ENCODE measurements at regions not wholly inside any gene's neighbourhood (a gene's known extent, or its start where the extent isn't known, plus 50 kb on each side); places are given as distances from the start of the nearest gene placed in this dataset.

DNA sequence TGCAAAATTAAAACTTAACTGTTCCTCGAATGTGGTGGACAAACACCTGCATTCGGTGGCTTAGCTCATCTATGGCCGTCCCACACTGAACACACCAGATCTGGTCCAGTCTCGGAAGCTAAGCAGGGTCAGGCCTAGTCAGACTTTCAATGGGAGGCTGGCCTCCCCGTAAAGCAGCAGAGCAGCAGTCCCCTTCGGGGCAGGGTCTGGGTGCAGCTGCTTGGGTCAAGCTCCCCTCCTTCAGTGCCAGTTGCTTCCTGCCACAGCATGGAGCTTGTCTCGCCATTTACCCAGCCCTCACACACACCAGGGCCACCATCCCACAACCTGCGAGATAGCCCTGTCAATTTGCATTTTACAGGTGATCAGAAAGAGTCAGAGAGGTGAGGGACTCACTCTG is 93.2 kb downstream of the TUBA3C start:
- DNase-seq (ENCODE audit: low read depth, low spot score) (no peak), ATAC-seq (no peak)
- no peaks in the 10 kb centered on the region for H3K79me2 ChIP-seq (ENCODE audit: insufficient read depth, low read length)
- CTCF ChIA-PET, result no interaction called here
- intact Hi-C loops (cut with micrococcal nuclease), result no loop called here
- TF ChIP-seq ZFX (IDR thresholded peaks at IDR 0.05), result no peak
- no peak for TF ChIP-seq EZH2 (IDR thresholded peaks at IDR 0.05)
- no peak for TF ChIP-seq SRF (IDR thresholded peaks at IDR 0.05; ENCODE audit: low read depth)
- no peak for TF ChIP-seq SP1 (IDR thresholded peaks at IDR 0.05; ENCODE audit: low read depth)
- TF ChIP-seq ZNF274 (IDR thresholded peaks at IDR 0.05; ENCODE audit: low read depth, low read length), result no peak
- TF ChIP-seq POLR2A (IDR thresholded peaks at IDR 0.05; ENCODE audit: borderline replicate concordance, extremely low read depth, insufficient read depth, insufficient read length), result no peak
- TF ChIP-seq YY1 (IDR thresholded peaks at IDR 0.05; ENCODE audit: extremely low read depth, insufficient replicate concordance, low read depth, low read length), result no peak
- TF ChIP-seq EZH2phosphoT487 (IDR thresholded peaks at IDR 0.05; ENCODE audit: borderline replicate concordance), result no peak
- TF ChIP-seq JUND (IDR thresholded peaks at IDR 0.05), result no peak
- TF ChIP-seq CEBPB (IDR thresholded peaks at IDR 0.05; ENCODE audit: low read depth), result no peak
- no peaks in the 10 kb centered on the region for H3K36me3 ChIP-seq (ENCODE audit: control insufficient read depth in 1 of 2, insufficient read depth in 2 of 2, low read length in 2 of 2)
- RAD21 ChIA-PET (ENCODE audit: low non-redundant PET in 1 of 2, low total read pairs in 2 of 2, uncharacterized antibody in 2 of 2, unreplicated experiment in 2 of 2), result no interaction called here
- no peak overlapping the region for H3K27ac ChIP-seq (ENCODE audit: low read depth, low read length)
- H3K4me3 ChIP-seq (replicated peaks in 1 of 2; ENCODE audit: low read depth in 1 of 2, low read length in 2 of 2), result no peak overlapping the region
- POLR2A ChIA-PET, result no interaction called here
- H4K20me1 ChIP-seq (ENCODE audit: insufficient read depth), result no peaks in the 10 kb centered on the region
- BruUV-seq (replicated peaks), result no TSS peak
- H3K9ac ChIP-seq (ENCODE audit: low read length), result no peak overlapping the region
- no peak overlapping the region for H2AFZ ChIP-seq (ENCODE audit: low read depth, low read length, poor library complexity, severe bottlenecking)
- no peaks in the 10 kb centered on the region for H3K27me3 ChIP-seq (ENCODE audit: insufficient read depth, low read length)
- no peak overlapping the region for H3K4me2 ChIP-seq (ENCODE audit: low read length)
- H3K9me2 ChIP-seq (ENCODE audit: insufficient read depth), result no peaks in the 10 kb centered on the region
- no peaks in the 10 kb centered on the region for H3K4me1 ChIP-seq (ENCODE audit: control insufficient read depth in 1 of 2, insufficient read depth in 2 of 2, low read length in 2 of 2)
- peaks cover 0 to 23% of the 10 kb centered on the region in 2 experiments; a peak in 2 of 4 replicates for H3K9me3 ChIP-seq (ENCODE audit: control insufficient read depth in 1 of 2, insufficient read depth in 1 of 2, low read depth in 1 of 2, low read length in 2 of 2)

DNA sequence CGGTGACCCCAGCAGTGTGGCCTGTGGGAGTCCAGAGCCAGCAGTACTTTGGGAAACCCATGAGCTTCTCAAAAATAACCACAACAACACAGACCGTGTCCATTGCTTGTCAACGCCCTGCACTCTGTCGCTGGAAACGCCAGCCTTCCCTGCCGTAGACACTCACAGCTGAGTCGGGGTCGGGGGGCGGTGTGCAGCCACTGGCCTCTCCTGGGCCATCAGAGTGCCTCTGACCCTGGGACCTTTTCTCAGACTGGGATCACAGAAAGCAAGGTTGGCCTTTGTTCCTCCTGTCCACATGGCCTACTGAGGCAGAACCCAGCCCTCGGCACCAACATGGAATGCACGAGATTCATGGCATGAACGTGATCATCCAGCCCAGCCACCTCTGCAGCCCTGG is 95.7 kb downstream of the TUBA3C start:
- H3K27me3 ChIP-seq (ENCODE audit: insufficient read depth, low read length), result no peaks in the 10 kb centered on the region
- no peak for ATAC-seq
- no peak for DNase-seq (ENCODE audit: low read depth, low spot score)
- H3K4me1 ChIP-seq (ENCODE audit: control insufficient read depth in 1 of 2, insufficient read depth in 2 of 2, low read length in 2 of 2), result no peaks in the 10 kb centered on the region
- no peak overlapping the region for H3K4me3 ChIP-seq (replicated peaks in 1 of 2; ENCODE audit: low read depth in 1 of 2, low read length in 2 of 2)
- H3K4me2 ChIP-seq (ENCODE audit: low read length), result no peak overlapping the region
- H3K36me3 ChIP-seq (ENCODE audit: control insufficient read depth in 1 of 2, insufficient read depth in 2 of 2, low read length in 2 of 2), result no peaks in the 10 kb centered on the region
- H3K79me2 ChIP-seq (ENCODE audit: insufficient read depth, low read length), result no peaks in the 10 kb centered on the region
- CTCF ChIA-PET, result no interaction called here
- no peak overlapping the region for H3K9ac ChIP-seq (ENCODE audit: low read length)
- RAD21 ChIA-PET (ENCODE audit: low non-redundant PET in 1 of 2, low total read pairs in 2 of 2, uncharacterized antibody in 2 of 2, unreplicated experiment in 2 of 2), result no interaction called here
- intact Hi-C loops (cut with micrococcal nuclease), result no loop called here
- no peaks in the 10 kb centered on the region for H4K20me1 ChIP-seq (ENCODE audit: insufficient read depth)
- no TSS peak for BruUV-seq (replicated peaks)
- H3K9me2 ChIP-seq (ENCODE audit: insufficient read depth), result no peaks in the 10 kb centered on the region
- H3K27ac ChIP-seq (ENCODE audit: low read depth, low read length), result no peak overlapping the region
- H2AFZ ChIP-seq (ENCODE audit: low read depth, low read length, poor library complexity, severe bottlenecking), result no peak overlapping the region
- POLR2A ChIA-PET, result no interaction called here
- peaks cover 0 to 25% of the 10 kb centered on the region in 2 experiments; a peak in 2 of 4 replicates for H3K9me3 ChIP-seq (ENCODE audit: control insufficient read depth in 1 of 2, insufficient read depth in 1 of 2, low read depth in 1 of 2, low read length in 2 of 2)
- TF ChIP-seq, protein P1, sequence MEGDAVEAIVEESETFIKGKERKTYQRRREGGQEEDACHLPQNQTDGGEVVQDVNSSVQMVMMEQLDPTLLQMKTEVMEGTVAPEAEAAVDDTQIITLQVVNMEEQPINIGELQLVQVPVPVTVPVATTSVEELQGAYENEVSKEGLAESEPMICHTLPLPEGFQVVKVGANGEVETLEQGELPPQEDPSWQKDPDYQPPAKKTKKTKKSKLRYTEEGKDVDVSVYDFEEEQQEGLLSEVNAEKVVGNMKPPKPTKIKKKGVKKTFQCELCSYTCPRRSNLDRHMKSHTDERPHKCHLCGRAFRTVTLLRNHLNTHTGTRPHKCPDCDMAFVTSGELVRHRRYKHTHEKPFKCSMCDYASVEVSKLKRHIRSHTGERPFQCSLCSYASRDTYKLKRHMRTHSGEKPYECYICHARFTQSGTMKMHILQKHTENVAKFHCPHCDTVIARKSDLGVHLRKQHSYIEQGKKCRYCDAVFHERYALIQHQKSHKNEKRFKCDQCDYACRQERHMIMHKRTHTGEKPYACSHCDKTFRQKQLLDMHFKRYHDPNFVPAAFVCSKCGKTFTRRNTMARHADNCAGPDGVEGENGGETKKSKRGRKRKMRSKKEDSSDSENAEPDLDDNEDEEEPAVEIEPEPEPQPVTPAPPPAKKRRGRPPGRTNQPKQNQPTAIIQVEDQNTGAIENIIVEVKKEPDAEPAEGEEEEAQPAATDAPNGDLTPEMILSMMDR (IDR thresholded peaks at IDR 0.05 in 2 of 3, conservative IDR thresholded peaks at IDR 0.05 in 1 of 3; ENCODE audit: borderline replicate concordance in 1 of 3, insufficient read depth in 1 of 3, low read depth in 2 of 3, low read length in 2 of 3), result no peak
- no peak for TF ChIP-seq ZBTB33 (IDR thresholded peaks at IDR 0.05; ENCODE audit: extremely low read depth, insufficient replicate concordance, low read length)
- TF ChIP-seq RAD21 (IDR thresholded peaks at IDR 0.05; ENCODE audit: low read depth), result no peak
- no peak for TF ChIP-seq SRF (IDR thresholded peaks at IDR 0.05; ENCODE audit: low read depth)
- TF ChIP-seq CBX3 (IDR thresholded peaks at IDR 0.05; ENCODE audit: low read depth), result no peak
- TF ChIP-seq EZH2phosphoT487 (IDR thresholded peaks at IDR 0.05; ENCODE audit: borderline replicate concordance), result no peak
- no peak for TF ChIP-seq YY1 (IDR thresholded peaks at IDR 0.05; ENCODE audit: extremely low read depth, insufficient replicate concordance, low read depth, low read length)
- TF ChIP-seq EGR1 (IDR thresholded peaks at IDR 0.05; ENCODE audit: low read depth), result no peak
- no peak for TF ChIP-seq EZH2 (IDR thresholded peaks at IDR 0.05)

Measured in HCT116 (cell line).